SH-SY5Y (cell line): ENCODE measurements at regions not wholly inside any gene's neighbourhood (a gene's known extent, or its start where the extent isn't known, plus 50 kb on each side); places are given as distances from the start of the nearest gene placed in this dataset.
A peak's percentile ranks its signal among the peaks of the same experiment; 100 is the strongest.

Source experiments
- GATA2 ChIP-seq: IDR thresholded peaks from 2 replicates; pipeline ENCODE4 v1.6.1; 2011; ENCODE audit warnings: mild to moderate bottlenecking, low read depth, low read length
- GATA3 ChIP-seq: IDR thresholded peaks from 2 replicates; pipeline ENCODE4 v1.6.1; 2011; ENCODE audit warnings: low read depth, mild to moderate bottlenecking, low read length, moderate library complexity

DNA sequence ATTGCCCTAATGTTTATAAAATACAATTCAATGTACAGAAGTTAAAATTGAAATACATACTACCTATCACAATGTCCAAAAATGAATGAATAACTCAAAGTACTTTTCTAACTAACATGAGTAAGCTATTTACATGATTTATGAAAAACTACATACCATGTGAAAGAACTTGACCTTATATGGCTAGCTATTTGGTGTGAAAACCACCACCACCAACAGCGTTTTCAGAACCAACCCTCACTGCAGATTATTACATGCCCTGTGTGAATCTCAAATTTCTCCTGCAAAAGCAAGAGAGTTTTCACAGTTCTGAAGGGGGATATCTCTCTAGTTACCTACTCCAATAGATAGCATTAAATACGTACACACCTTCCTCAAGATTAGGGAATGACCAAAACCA lies 198.5 kb downstream of the SPATA18 start:
- TF ChIP-seq GATA2, result no peak
- TF ChIP-seq GATA3, result no peak

DNA sequence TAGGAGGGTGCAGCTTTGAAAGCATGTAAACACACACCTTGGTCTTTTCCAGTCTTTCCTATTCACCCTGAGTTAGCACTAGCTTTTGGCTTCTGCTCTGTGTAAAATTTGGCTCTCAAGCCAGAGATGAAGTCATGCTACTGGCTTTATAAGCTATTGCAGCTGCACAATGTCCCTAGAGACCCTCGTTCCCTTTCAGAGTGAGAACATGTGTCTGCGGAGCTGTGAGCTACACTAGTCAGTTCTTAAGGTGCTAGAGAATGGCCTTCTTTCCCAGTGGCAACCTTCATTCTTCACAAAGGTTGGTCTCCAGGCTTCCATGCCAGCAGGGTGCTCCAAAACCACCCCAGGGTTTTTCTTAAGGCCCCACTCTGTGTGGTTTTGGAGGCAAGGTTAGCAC lies 199.1 kb downstream of the SPATA18 start:
- TF ChIP-seq GATA3, result no peak
- TF ChIP-seq GATA2, result no peak

DNA sequence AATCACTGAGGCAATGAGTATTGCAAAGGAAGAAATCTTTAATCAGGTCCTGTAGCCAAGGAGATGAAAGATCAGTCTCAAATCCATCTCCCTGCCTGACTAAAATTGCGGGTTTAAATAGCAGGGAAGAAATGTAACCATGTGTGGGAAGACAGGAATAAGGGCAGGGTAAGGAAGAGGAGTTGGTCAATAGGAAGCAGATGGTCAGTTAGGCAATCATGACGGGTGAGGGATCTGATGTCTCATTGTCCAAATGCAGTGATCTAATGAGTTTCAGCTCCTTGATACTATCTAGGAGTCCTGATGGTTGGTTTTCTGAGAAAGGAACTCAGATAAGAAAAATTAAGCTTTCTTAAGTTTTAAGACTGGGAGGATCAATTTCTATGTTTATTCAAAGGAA lies 200.8 kb downstream of the SPATA18 start:
- TF ChIP-seq GATA2, result no peak
- no peak for TF ChIP-seq GATA3

DNA sequence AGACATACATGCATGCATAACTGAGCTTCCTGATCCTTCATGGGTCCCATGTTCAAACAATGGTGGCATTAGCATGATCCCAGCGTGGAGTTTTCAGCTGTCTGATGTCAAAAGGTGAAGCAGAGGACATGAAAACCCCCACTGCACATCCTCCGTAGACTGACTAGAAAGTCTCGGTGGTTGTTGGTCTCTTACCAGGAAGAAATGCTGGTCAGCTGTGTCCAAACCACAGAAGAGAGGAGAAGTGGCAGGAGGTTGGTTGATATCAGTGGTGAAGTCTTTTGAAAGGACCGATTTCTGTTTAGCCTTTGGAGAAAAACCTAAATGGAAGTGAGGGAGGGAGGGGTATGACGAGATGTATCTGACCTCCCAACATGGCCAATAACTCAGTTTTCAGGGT lies 201.9 kb downstream of the SPATA18 start:
- TF ChIP-seq GATA3 (no peak), GATA2 (no peak)

DNA sequence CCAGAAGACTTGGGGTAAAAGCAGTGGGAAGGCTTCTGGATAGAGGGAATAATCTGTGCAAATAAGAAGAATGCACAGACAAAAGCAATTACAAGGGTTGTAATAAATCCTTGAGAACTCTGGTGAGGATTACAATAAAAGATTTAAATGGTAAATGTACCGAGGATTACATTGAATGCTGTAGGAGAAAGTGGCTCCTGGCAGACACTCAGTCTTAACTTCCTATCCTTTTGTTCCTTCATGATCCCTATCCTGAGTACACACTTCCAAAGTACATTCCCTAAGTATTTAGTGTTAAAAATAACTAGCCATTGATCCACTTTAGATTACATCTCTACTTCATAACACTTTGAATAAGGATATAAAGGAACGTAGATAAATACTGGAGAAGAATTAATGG lies 205.4 kb downstream of the SPATA18 start:
- TF ChIP-seq GATA3, result no peak
- no peak for TF ChIP-seq GATA2

DNA sequence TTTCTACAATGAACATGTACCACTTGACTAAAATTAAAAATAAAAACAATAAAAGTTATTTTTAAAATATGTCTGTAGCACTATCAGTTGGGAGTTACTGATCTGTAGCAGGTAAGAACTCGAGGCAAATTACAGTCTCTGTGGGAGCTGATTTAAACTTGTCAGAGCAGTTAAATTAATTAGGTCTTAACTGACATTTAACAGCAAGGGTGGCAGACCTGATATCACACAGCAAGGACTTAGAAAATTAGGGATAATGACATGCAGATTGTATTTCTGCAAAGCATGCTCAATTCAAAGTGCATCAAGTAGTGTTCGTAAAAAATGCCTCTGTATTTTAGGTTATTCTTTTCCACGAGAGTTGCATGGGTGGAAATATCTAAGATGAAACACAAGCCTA lies 208.9 kb downstream of the SPATA18 start:
- no peak for TF ChIP-seq GATA3
- no peak for TF ChIP-seq GATA2

DNA sequence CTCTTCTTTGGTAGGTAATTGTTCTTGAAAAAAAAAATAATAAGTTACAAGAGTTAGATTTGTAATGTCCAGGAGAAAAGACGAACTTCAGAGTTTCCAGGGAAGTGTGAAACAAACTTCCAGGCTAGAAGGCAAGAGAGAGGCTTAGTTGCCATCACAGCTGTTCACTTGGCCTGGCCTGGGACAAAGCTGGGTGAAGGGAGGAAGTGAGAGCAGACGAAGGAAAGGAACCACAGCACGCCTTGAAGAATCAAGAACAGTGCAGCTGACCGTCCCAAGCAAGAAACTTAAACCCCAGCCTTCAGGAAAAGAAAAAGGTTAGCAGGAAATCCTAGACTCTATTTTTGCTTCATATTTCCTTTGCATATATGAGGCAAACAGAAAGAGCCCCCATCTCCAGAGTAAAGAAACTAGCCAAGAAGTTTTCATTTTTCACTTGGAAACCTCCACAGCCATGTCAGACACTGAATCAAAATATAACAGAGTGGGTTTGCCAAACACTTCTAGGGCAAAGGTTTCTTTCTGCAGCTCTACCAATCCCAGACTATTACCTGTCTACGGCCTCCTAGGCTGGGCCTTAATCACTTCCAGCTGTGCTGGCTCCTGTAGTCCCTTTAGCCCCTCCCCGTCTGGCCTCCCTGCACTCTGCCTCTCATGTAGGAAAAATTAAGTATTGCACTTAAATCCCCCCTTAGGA lies 209.6 kb downstream of the SPATA18 start:
- no peak for TF ChIP-seq GATA3
- TF ChIP-seq GATA2, result no peak

DNA sequence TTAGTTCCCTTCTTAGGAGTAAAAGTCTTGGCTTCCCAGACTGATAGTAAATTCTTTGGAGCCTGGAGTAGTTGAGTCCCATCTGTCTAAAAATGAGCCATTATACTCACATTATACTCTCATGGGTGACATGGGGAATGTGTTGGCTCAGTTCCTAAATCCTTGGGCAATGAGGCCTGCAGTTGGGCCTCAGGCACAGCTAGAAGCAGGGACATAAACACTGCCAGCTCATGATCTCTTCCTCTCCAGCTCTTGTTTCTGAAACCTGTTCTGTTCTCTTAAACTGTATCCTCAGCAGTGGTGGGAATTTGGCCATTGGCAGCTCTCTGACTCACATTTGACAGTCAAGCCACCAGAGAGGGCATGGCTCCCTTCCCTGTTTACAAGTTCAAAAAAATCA lies 212.5 kb downstream of the SPATA18 start:
- TF ChIP-seq GATA2 (no peak), GATA3 (no peak)

DNA sequence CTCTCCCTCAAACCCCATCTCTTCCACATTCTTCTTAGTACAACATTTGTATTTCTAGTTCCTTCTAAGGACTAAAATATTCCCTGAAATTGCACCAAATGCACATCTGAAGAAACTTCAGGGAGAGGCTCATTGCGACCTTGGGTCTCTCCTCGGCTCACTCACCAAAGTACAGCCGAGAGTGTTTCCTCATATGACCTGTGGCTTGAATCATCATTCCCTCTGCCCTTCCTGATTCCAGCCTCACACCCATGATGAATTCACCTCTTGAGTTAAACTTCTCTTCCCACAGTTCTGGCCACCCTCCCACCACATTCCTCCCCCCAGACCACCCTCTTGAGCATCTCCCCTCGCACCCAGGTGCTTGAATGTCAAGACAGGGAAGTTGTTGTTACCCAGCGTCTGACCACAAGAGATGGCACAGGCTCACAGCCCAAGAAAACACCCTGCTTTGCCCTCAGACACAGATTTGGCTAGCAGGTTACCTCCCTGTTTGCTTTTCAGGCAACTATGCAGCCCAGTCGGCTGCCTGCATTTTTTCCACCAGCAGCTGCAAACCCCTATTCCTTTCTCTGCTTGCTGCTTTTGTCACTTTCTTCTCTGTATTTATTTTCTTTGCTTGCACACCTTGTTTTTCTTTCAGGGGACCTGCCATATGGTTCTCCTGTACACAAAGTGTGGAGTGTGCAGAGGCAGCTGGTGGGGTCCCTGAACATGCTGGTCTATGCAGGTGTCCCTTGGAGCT lies 214.8 kb downstream of the SPATA18 start:
- TF ChIP-seq GATA3, result no peak
- TF ChIP-seq GATA2, result no peak

DNA sequence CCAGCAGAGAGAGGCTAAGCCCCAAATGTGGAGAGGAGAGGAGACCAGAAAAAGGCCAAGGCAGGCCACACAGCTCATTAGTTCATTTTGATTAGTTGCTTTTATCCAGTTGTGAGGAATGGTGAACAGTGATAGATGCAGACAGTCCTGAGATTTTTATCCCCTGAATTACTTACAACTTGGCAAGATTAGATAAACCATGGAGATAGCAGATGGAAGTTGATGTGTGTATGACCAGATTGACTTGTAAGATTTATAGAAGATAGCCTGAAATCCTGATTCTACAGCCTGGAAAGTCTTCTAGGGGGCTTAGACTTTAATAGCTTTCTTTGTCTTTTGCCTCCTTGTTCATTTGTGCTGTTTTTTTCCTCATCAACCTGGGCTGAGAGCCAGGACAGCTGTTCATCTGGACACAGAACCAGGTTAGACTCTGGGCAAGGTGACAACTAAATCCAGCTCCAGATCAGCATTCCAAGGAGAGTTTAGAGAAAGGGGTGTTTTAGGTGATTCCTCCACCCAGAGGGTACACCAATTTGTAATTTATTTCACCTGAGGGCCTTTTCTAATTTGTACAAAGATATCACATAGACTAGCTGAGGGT lies 215.5 kb downstream of the SPATA18 start:
- TF ChIP-seq GATA2 (peak; percentile 43; the same call in 1 of the 2 replicates), GATA3 (peak; percentile 53; the same call in 1 of the 2 replicates)

DNA sequence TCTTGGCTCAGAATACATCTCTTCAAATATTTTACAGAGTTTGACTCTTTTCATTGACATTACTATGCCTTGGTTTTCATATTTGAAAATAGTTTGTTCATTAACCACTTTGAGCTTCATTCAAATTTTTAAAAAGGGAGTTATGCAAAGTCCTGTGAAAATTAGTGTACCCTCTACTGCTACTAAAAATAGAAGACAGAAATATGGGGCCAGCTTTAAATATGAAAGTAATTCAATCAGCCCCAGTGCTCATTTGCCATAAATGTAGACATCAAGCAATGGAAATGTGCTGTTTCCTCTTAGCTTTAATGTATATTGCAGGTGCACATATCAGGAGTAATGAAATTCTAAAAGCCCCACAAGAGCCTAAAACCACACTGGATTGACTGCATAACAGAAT lies 218.7 kb downstream of the SPATA18 start:
- no peak for TF ChIP-seq GATA3
- TF ChIP-seq GATA2, result no peak

DNA sequence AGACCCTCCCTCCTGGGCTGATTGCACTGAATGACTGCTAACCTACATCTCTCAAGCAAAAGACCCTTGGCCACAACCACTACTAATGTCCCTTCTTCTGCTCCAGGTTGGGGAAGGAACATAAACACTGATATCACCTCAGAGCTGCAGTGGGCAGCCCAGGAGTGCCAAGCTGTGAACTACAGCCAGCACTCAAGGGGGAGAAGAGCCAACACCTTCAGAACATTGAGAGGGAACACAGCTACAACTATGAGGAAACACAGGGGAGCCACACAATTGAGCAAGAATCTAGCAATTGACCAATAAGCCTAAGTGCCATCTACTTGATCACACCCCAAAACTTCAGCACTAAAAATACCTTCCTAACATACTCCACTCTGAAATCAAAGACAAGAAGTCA lies 222.8 kb downstream of the SPATA18 start:
- TF ChIP-seq GATA3 (no peak), GATA2 (no peak)

DNA sequence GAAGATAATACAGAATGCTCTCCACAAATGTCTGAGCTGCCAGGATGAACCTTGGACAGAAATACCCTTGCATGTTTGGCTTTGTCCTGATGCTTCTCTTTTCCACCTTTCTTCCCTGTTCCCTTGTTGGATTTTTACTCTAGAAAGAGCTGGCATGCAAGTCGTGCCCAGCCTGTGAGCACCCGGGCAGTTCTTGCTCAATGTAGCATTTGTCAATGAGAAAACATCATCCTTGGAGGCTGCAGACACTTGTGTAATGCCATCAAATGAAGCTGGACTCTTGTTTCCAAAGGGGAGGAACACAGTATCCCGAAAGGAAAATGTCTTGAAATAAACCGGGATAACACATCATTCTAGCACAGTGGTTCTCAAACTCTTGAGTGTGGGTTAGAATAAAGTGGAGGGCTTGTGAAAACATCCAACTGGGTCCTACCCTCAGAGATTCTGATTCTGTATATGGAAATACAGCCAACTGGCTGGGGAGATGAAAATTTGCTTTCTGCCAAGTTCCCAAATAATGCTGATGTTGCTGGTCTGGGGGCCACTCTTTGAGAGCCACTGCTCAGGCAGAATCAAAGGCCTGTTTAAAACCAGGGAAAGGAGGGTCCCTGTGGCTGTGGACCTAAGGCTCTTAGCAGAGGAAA lies 237.2 kb downstream of the SPATA18 start:
- no peak for TF ChIP-seq GATA2
- TF ChIP-seq GATA3, result no peak

DNA sequence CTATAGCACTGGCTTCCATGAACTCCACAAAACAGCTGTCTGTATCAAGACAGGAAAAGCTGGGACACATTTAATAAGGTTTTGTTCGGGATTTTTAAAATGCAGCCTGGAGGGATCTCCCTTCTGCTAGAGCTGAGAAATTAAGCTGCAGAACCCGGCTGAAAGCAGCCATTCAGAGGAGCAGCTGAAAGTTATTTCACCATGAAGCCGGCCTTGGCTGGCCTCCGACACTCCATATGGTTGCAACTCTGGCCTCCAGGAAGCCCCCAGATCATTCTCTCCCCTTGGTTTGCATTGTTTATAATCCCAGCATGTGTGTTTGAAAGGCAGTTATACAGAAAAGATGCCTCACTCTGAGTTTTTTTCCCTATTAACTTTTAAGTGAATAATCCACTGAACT lies 239.4 kb downstream of the SPATA18 start:
- no peak for TF ChIP-seq GATA3
- TF ChIP-seq GATA2, result no peak

DNA sequence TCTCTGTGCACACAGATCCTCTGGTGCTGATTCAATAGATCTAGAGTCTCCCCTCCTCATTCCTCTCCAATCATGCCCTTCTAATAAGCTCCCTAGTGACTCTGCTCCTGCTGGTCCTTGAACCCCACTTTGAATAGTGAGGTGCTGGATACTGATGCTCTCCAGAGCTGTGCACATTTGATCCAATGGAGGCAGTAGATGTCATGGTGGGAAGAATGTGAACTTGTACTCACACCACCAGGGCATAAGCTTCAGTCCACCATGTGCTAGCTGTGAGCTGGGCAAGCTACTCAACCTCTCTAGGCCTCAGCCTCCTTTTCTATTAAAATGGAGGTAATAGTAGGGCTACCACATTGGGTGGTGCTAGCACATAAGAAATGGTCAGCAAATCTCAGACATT lies 241.1 kb downstream of the SPATA18 start:
- no peak for TF ChIP-seq GATA3
- no peak for TF ChIP-seq GATA2
